ENCODE measurements at regions not wholly inside any gene's neighbourhood (a gene's known extent, or its start where the extent isn't known, plus 50 kb on each side); places are given as distances from the start of the nearest gene placed in this dataset.
"Not testable (repeated sequence)": the region's sequence is repeated elsewhere in the genome, so short reads cannot be mapped to it uniquely, and the experiment has no call there.

- DNase-seq: no peak
- in situ Hi-C loops (cut with HindIII; ENCODE audit: low pct_ligation_motif_present, low pct_unique_long_range_greater_than_20kb, low sequenced_read_pairs): no loop called here
Observed at GRCh38 chr11:39571081-39571480, 1888.4 kb downstream of the LRRC4C start.

GRCh38 chr11:39570526-39570925, 1888.9 kb downstream of the LRRC4C start:
- in situ Hi-C loops (cut with HindIII; ENCODE audit: low pct_ligation_motif_present, low pct_unique_long_range_greater_than_20kb, low sequenced_read_pairs): no loop called here
- no peak for DNase-seq

- in situ Hi-C loops (cut with HindIII; ENCODE audit: low pct_ligation_motif_present, low pct_unique_long_range_greater_than_20kb, low sequenced_read_pairs): no loop called here
- no peak for DNase-seq
Observed at GRCh38 chr11:39569789-39570188, 1889.7 kb downstream of the LRRC4C start.

GRCh38 chr11:39542460-39542859, 1917.0 kb downstream of the LRRC4C start:
- DNase-seq: no peak
- in situ Hi-C loops (cut with HindIII; ENCODE audit: low pct_ligation_motif_present, low pct_unique_long_range_greater_than_20kb, low sequenced_read_pairs): no loop called here

GRCh38 chr11:39541945-39542351, 1917.5 kb downstream of the LRRC4C start:
- DNase-seq: no peak
- in situ Hi-C loops (cut with HindIII; ENCODE audit: low pct_ligation_motif_present, low pct_unique_long_range_greater_than_20kb, low sequenced_read_pairs): no loop called here

- DNase-seq; in situ Hi-C loops (cut with HindIII; ENCODE audit: low pct_ligation_motif_present, low pct_unique_long_range_greater_than_20kb, low sequenced_read_pairs): not testable (repeated sequence)
Observed at GRCh38 chr11:39536323-39536722, 1923.1 kb downstream of the LRRC4C start.

Measured in ACHN (cell line).